ENCODE measurements at regions not wholly inside any gene's neighbourhood (a gene's known extent, or its start where the extent isn't known, plus 50 kb on each side); places are given as distances from the start of the nearest gene placed in this dataset.

DNA sequence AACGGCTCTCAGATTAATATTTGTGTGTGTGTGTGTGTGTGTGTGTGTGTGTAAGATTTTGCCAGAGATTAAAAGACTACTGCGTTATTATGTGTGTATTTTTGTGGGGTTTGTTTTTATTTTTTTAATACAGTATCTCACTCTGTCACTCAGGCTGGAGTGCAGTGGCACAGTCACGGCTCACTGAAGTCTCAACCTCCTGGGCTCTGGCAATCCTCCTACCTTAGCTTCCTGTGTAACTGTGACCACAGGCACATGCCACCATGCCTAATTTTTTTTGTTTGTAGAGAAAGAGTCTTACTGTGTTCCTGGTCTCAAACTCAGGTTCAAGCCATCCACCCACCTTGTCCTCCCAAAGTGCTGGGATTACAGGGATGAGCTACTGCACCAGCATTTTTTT is 87.2 kb downstream of the CYB561 start:
- Histone ChIP-seq H3K27ac (no peak overlapping the region), H3K36me3 (peaks cover 0 to 28% (median 0%) of the 10 kb centered on the region in 3 donors), H3K4me1 (peaks cover 0 to 9% (median 6%) of the 10 kb centered on the region in 3 donors), H3K9me3 (no peaks in the 10 kb centered on the region), H3K27me3 (no peaks in the 10 kb centered on the region), H3K4me3 (no peak overlapping the region)
- TF ChIP-seq, protein P1, sequence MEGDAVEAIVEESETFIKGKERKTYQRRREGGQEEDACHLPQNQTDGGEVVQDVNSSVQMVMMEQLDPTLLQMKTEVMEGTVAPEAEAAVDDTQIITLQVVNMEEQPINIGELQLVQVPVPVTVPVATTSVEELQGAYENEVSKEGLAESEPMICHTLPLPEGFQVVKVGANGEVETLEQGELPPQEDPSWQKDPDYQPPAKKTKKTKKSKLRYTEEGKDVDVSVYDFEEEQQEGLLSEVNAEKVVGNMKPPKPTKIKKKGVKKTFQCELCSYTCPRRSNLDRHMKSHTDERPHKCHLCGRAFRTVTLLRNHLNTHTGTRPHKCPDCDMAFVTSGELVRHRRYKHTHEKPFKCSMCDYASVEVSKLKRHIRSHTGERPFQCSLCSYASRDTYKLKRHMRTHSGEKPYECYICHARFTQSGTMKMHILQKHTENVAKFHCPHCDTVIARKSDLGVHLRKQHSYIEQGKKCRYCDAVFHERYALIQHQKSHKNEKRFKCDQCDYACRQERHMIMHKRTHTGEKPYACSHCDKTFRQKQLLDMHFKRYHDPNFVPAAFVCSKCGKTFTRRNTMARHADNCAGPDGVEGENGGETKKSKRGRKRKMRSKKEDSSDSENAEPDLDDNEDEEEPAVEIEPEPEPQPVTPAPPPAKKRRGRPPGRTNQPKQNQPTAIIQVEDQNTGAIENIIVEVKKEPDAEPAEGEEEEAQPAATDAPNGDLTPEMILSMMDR (IDR thresholded peaks at IDR 0.05): no peak
- TF ChIP-seq POLR2A (IDR thresholded peaks at IDR 0.05): no peak
- intact Hi-C loops (cut with DNase I): no loop called here
- DNase-seq: no peak
- WGBS, 2 donors: 84 to 85% methylated on average over 3 of the region's 3 CpGs

DNA sequence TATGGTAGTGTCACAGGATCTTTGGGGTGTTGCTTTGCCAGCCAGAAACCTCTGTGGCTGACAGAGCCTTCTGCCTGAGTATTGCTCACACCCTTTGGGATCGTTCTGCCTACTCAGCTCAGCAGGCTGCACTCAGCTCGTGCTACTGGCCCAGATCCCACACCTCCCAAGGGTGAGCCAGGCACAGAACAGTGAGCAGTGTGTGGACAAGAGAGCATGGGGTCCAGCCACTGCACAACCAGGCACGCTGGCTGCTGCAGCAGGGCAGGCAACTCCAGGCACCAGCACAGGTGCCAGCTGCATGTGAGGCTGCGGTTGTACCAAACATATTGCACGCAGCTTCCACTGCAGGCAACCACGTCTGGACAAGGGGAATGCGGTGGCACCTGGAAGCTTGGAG is 84.9 kb downstream of the CYB561 start:
- Histone ChIP-seq H3K27me3 (no peaks in the 10 kb centered on the region), H3K4me1 (peaks cover 0 to 11% (median 5%) of the 10 kb centered on the region in 3 donors), H3K9me3 (no peaks in the 10 kb centered on the region), H3K36me3 (peaks cover 0 to 18% (median 0%) of the 10 kb centered on the region in 3 donors), H3K4me3 (no peak overlapping the region), H3K27ac (no peak overlapping the region)
- DNase-seq: no peak
- WGBS, 2 donors: 76% methylated on average over 3 of the region's 7 CpGs; no CpG with 5 or more reads in 1 of the 2 donors
- intact Hi-C loops (cut with DNase I): no loop called here
- TF ChIP-seq, protein P1 (IDR thresholded peaks at IDR 0.05): no peak
- no peak for TF ChIP-seq POLR2A (IDR thresholded peaks at IDR 0.05)

DNA sequence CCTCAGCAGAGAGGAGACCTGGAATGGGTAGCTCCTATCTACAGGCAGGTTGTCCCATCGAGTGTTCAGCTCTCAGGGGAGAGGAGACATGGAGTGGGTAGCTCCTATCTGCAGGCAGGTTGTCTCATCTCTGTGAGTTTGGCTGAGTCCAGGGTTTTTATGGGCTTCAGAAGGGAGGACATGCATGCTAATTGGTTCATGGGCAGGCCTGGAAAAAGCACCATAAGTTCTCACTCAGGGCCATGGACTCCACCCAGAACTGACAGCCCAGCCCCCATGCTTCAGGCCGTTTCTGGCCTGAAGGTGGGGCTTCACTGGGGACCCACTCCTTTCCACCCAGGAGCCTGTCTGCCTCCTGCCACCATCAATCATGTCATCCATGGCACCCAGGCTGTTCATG is 84.0 kb downstream of the CYB561 start:
- no peak overlapping the region for H3K27ac ChIP-seq
- no peak for DNase-seq
- H3K36me3 ChIP-seq: peaks cover 0 to 18% (median 0%) of the 10 kb centered on the region in 3 donors
- H3K4me1 ChIP-seq: peaks cover 0 to 11% (median 0%) of the 10 kb centered on the region in 3 donors
- TF ChIP-seq, protein P1 (IDR thresholded peaks at IDR 0.05): no peak
- no peak for TF ChIP-seq POLR2A (IDR thresholded peaks at IDR 0.05)
- H3K27me3 ChIP-seq: no peaks in the 10 kb centered on the region
- intact Hi-C loops (cut with DNase I): no loop called here
- WGBS, 2 donors: 78 to 100% methylated on average over 1 to 2 of the region's 2 CpGs
- H3K4me3 ChIP-seq: no peak overlapping the region
- H3K9me3 ChIP-seq: no peaks in the 10 kb centered on the region

DNA sequence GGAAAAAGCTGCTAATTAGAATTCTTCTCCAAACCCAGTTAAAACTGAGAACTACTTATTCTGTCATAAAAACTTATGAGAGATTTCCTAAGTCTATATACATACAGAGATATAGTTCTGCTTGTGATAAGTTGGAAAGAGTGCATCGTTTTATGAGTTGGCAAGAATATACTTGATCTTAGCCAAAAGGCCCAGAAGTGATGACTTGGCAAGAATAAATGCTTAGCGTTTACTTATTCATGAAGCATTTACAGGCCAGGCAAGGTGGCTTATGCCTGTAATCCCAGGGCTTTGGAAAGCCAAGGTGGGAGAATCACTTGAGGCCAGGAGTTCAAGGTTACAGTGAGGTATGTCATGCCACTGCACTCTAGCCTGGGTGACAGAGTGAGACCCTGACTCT is 81.7 kb downstream of the CYB561 start:
- H3K27ac ChIP-seq: no peak overlapping the region
- no peak overlapping the region for H3K4me3 ChIP-seq
- no peak for DNase-seq
- no peak for TF ChIP-seq POLR2A (IDR thresholded peaks at IDR 0.05)
- TF ChIP-seq, protein P1 (IDR thresholded peaks at IDR 0.05): no peak
- H3K4me1 ChIP-seq: peaks cover 0 to 11% (median 0%) of the 10 kb centered on the region in 3 donors
- H3K9me3 ChIP-seq: no peaks in the 10 kb centered on the region
- peaks cover 0 to 18% (median 0%) of the 10 kb centered on the region in 3 donors for H3K36me3 ChIP-seq
- H3K27me3 ChIP-seq: no peaks in the 10 kb centered on the region
- intact Hi-C loops (cut with DNase I): no loop called here
- WGBS, 2 donors: 23 to 28% methylated on average over 2 of the region's 2 CpGs

DNA sequence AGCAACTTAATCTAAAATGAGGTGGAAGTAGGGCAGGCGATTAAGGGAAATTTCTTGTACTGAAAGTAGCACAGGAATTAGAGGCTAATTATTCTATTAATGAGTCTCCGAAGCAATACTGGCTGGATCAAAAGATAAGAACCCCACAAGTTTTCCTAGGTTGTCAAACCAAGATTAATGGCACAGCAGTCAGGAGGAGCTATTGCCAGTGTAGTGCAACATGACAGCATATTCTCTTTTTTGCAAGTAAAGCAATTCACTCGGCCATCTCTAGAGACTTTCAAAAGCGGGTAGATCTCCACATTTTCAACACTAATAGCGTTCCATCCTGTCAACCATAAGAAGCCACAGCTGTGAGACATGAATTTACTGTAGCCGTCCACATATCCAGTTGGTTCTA is 81.2 kb downstream of the CYB561 start:
- Histone ChIP-seq H3K27me3 (no peaks in the 10 kb centered on the region), H3K9me3 (no peaks in the 10 kb centered on the region), H3K27ac (no peak overlapping the region), H3K4me3 (no peak overlapping the region), H3K36me3 (peaks cover 0 to 18% (median 0%) of the 10 kb centered on the region in 3 donors), H3K4me1 (peaks cover 0 to 11% (median 0%) of the 10 kb centered on the region in 3 donors)
- TF ChIP-seq POLR2A (IDR thresholded peaks at IDR 0.05): no peak
- TF ChIP-seq, protein P1 (IDR thresholded peaks at IDR 0.05): no peak
- WGBS, 2 donors: 68 to 82% methylated on average over 6 of the region's 6 CpGs
- no peak for DNase-seq
- intact Hi-C loops (cut with DNase I): no loop called here
